ENCODE measurements at regions not wholly inside any gene's neighbourhood (a gene's known extent, or its start where the extent isn't known, plus 50 kb on each side); places are given as distances from the start of the nearest gene placed in this dataset.

DNA sequence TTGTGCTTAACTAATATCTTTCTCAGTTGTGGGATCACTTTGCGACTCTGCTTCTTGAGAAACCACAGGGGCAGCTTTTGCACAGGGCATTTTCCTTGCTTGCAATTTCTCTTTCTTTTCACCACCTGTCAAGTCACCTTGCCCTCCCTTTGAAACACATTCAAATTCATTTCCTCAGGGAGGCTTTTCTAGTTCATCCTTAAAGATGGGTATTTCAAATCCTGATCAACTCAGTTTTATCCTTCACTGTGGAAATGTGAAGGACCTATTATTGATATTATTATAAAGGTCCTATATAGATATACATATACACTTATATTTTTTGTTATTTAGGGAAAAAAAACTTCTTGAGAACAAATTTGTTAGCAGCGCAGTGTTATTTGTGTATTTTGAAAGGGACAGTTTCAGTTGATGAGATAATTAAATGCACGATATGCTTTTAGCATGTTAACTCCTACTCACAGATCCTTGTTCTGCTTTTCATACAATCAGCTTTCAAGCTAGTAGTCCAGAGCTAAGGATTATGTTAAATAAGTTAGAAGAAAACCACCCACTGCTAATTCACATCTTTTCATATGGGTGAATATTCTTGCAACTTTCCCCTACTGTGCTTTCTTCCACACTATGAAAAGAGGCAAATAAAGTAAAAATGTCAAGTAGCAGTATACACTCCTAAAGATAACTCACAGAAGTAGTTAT lies 501.4 kb upstream of the RGS6 start:
- TF ChIP-seq, protein P1, sequence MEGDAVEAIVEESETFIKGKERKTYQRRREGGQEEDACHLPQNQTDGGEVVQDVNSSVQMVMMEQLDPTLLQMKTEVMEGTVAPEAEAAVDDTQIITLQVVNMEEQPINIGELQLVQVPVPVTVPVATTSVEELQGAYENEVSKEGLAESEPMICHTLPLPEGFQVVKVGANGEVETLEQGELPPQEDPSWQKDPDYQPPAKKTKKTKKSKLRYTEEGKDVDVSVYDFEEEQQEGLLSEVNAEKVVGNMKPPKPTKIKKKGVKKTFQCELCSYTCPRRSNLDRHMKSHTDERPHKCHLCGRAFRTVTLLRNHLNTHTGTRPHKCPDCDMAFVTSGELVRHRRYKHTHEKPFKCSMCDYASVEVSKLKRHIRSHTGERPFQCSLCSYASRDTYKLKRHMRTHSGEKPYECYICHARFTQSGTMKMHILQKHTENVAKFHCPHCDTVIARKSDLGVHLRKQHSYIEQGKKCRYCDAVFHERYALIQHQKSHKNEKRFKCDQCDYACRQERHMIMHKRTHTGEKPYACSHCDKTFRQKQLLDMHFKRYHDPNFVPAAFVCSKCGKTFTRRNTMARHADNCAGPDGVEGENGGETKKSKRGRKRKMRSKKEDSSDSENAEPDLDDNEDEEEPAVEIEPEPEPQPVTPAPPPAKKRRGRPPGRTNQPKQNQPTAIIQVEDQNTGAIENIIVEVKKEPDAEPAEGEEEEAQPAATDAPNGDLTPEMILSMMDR (IDR thresholded peaks at IDR 0.05), result no peak
- TF ChIP-seq POLR2AphosphoS5 (IDR thresholded peaks at IDR 0.05) (no peak), POLR2A (IDR thresholded peaks at IDR 0.05) (no peak)
